CD4-positive, alpha-beta T cell (primary cell): ENCODE measurements at regions not wholly inside any gene's neighbourhood (a gene's known extent, or its start where the extent isn't known, plus 50 kb on each side); places are given as distances from the start of the nearest gene placed in this dataset.

ENCODE experiments used
- ATAC-seq: fragments of 200-7000 bp; cut with Tn5 transposase; one replicate; pipeline ENCODE4 v1.10.0; 2022; ENCODE audit warnings: mild to moderate bottlenecking; ENCODE audit not compliant: poor library complexity
- CTCF ChIA-PET: fragments of 350-600 bp; sonication (Branson Sonifier 250); formaldehyde crosslinking; loops from one replicate; lab custom pipeline; 2021; ENCODE audit warnings: antibody characterized with exemption, inconsistent platforms; lab: Charles Lee
- POLR2A ChIA-PET: fragments of 350-600 bp; sonication (Branson Sonifier 250); formaldehyde crosslinking; loops from one replicate; lab custom pipeline; 2021; ENCODE audit warnings: antibody characterized with exemption, inconsistent platforms; lab: Charles Lee
- DNase-seq, 14 experiments: peaks; one replicate each; pipeline ENCODE4 v3.0.0-alpha.2; 2013 to 2020; ENCODE audit warnings: mixed read lengths in 2 of 14
- H3K27ac ChIP-seq, 2 donors: one replicate each; pipeline versions ENCODE4 v1.5.1 to v1.7.0; 2013; ENCODE audit warnings: low read length in 2 of 2, low read depth in 1 of 2, mild to moderate bottlenecking in 1 of 2
- H3K27me3 ChIP-seq, 2 experiments: 1 replicate in 1 of 2; 2 replicates in 1 of 2; pipeline versions ENCODE4 v1.6.1 to v1.7.0; 2013; ENCODE audit warnings: low read length in 2 of 2, control low read depth in 1 of 2, mild to moderate bottlenecking in 1 of 2, moderate library complexity in 1 of 2; ENCODE audit not compliant: insufficient read depth in 2 of 2, control insufficient read depth in 1 of 2
- H3K36me3 ChIP-seq: one replicate; pipeline ENCODE4 v1.6.1; 2013; ENCODE audit warnings: low read length, control low read depth; ENCODE audit not compliant: insufficient read depth
- H3K4me1 ChIP-seq: one replicate; pipeline ENCODE4 v1.6.1; 2013; ENCODE audit warnings: low read length, control low read depth; ENCODE audit not compliant: insufficient read depth
- H3K4me3 ChIP-seq: one replicate; pipeline ENCODE4 v1.5.1; 2013; ENCODE audit warnings: mild to moderate bottlenecking, low read length, moderate library complexity
- H3K9me3 ChIP-seq, 2 experiments: 1 replicate in 1 of 2; 2 replicates in 1 of 2; pipeline versions ENCODE4 v1.6.1 to v1.7.0; 2013; ENCODE audit warnings: low read length in 2 of 2, mild to moderate bottlenecking in 2 of 2, control low read depth in 1 of 2, moderate library complexity in 1 of 2; ENCODE audit not compliant: control insufficient read depth in 1 of 2, insufficient read depth in 1 of 2
- H3K27ac Mint-ChIP-seq: one replicate; pipeline ENCODE4 v1.8.0; 2020; ENCODE audit warnings: mixed read lengths
- H3K27me3 Mint-ChIP-seq: one replicate; pipeline ENCODE4 v1.8.0; 2021; ENCODE audit warnings: mixed read lengths
- H3K36me3 Mint-ChIP-seq: one replicate; pipeline ENCODE4 v1.8.0; 2021; ENCODE audit warnings: low read depth, mixed read lengths
- H3K4me1 Mint-ChIP-seq: one replicate; pipeline ENCODE4 v1.8.0; 2021; ENCODE audit warnings: low read depth, mixed read lengths
- H3K4me3 Mint-ChIP-seq: one replicate; pipeline ENCODE4 v1.8.0; 2020; ENCODE audit warnings: mild to moderate bottlenecking, mixed read lengths
- H3K9me3 Mint-ChIP-seq: one replicate; pipeline ENCODE4 v1.8.0; 2020; ENCODE audit warnings: mixed read lengths
- intact Hi-C, 2 experiments: fragments of 100-400 bp; cut with DNase I in 1 of 2; cut with micrococcal nuclease in 1 of 2; formaldehyde crosslinking; loops; one replicate each; pipeline versions ENCODE4 v1.15.1 to v1.9.0; 2023 to 2025; cut with DNase I, micrococcal nuclease
- TF ChIP-seq, protein P1 (sequence below): fragments of 200-600 bp; IDR thresholded peaks from one replicate; pipeline ENCODE4 v1.8.0; 2022; ENCODE audit warnings: antibody characterized with exemption, mild to moderate bottlenecking

DNA sequence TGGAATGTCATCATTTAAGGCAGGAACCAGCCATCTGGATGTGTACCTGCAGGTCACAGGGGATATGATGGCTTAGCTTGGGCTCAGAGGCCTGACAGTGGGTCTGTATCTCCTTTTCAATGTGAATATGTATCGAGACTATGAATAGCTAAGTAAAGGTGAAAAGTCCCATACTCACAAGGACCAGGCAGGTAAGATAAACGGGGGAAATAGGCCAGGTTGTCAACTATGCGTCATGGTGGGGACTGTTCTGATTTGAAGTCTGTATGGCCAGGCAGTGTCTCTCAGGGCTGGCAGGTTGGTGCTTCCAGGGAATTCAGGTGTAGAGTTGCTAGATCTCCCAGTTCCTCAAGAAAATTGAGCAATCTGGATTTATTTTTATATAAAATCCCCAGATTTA is 987.9 kb upstream of the WWC1 start:
- H3K9me3 Mint-ChIP-seq, result no peaks in the 10 kb centered on the region
- TF ChIP-seq, protein P1, sequence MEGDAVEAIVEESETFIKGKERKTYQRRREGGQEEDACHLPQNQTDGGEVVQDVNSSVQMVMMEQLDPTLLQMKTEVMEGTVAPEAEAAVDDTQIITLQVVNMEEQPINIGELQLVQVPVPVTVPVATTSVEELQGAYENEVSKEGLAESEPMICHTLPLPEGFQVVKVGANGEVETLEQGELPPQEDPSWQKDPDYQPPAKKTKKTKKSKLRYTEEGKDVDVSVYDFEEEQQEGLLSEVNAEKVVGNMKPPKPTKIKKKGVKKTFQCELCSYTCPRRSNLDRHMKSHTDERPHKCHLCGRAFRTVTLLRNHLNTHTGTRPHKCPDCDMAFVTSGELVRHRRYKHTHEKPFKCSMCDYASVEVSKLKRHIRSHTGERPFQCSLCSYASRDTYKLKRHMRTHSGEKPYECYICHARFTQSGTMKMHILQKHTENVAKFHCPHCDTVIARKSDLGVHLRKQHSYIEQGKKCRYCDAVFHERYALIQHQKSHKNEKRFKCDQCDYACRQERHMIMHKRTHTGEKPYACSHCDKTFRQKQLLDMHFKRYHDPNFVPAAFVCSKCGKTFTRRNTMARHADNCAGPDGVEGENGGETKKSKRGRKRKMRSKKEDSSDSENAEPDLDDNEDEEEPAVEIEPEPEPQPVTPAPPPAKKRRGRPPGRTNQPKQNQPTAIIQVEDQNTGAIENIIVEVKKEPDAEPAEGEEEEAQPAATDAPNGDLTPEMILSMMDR, result no peak
- intact Hi-C loops, result no loop called here
- no peaks in the 10 kb centered on the region for H3K27me3 Mint-ChIP-seq
- ATAC-seq, result no peak
- H3K27ac Mint-ChIP-seq, result no peak overlapping the region
- H3K9me3 ChIP-seq, result no peaks in the 10 kb centered on the region
- no peaks in the 10 kb centered on the region for H3K4me1 ChIP-seq
- H3K27ac ChIP-seq, result no peak overlapping the region
- no peaks in the 10 kb centered on the region for H3K4me1 Mint-ChIP-seq
- CTCF ChIA-PET, result no interaction called here
- no peak overlapping the region for H3K4me3 Mint-ChIP-seq
- H3K36me3 ChIP-seq, result no peaks in the 10 kb centered on the region
- POLR2A ChIA-PET, result no interaction called here
- H3K27me3 ChIP-seq, result no peaks in the 10 kb centered on the region
- DNase-seq, result no peak
- no peak overlapping the region for H3K4me3 ChIP-seq
- no peaks in the 10 kb centered on the region for H3K36me3 Mint-ChIP-seq

GRCh38 chr5:167304834-167305469 is 986.5 kb upstream of the WWC1 start:
- Mint-ChIP-seq H3K4me3 (no peak overlapping the region), H3K36me3 (no peaks in the 10 kb centered on the region), H3K27me3 (no peaks in the 10 kb centered on the region), H3K4me1 (no peaks in the 10 kb centered on the region), H3K27ac (no peak overlapping the region), H3K9me3 (no peaks in the 10 kb centered on the region)
- H3K4me1 ChIP-seq, result no peaks in the 10 kb centered on the region
- intact Hi-C loops, result no loop called here
- DNase-seq (no peak), ATAC-seq (no peak)
- H3K27me3 ChIP-seq, result no peaks in the 10 kb centered on the region
- TF ChIP-seq, protein P1, result no peak
- no peak overlapping the region for H3K27ac ChIP-seq
- ChIA-PET CTCF (no interaction called here), POLR2A (no interaction called here)
- H3K36me3 ChIP-seq, result no peaks in the 10 kb centered on the region
- no peaks in the 10 kb centered on the region for H3K9me3 ChIP-seq
- H3K4me3 ChIP-seq, result no peak overlapping the region

DNA sequence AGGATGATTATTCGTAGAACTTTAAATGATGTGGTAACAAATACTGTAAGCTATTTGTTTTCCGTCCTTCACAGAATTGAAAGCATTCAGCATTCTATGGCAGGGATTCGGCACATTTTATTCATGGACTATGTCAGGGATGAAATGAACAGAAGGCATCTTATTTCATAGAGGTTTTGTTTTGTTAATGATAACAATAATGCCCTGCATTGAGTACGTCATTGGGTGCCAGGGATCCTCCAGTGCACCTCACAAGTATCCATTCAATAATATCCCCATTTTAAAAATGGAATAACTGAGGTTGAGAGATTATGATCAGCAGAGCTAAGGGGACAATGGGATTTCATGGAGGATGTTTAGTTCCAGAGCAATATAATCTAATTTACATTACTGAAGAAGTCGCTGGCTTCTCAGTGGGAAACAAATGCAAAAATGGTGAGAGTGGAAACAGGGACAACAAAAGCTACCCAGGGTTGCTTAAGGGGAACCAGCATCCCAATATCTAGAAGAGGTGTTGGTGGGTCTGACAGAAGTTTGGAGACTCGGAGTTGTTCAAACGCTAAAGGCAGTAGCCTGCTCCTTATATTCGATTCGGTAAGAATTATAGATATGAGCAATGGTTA is 985.7 kb upstream of the WWC1 start:
- Mint-ChIP-seq H3K27me3 (no peaks in the 10 kb centered on the region), H3K36me3 (no peaks in the 10 kb centered on the region), H3K9me3 (no peaks in the 10 kb centered on the region), H3K4me1 (no peaks in the 10 kb centered on the region), H3K4me3 (no peak overlapping the region), H3K27ac (no peak overlapping the region)
- intact Hi-C loops, result no loop called here
- DNase-seq (no peak), ATAC-seq (no peak)
- Histone ChIP-seq H3K4me1 (no peaks in the 10 kb centered on the region), H3K9me3 (no peaks in the 10 kb centered on the region), H3K27ac (no peak overlapping the region), H3K36me3 (no peaks in the 10 kb centered on the region), H3K27me3 (no peaks in the 10 kb centered on the region), H3K4me3 (no peak overlapping the region)
- TF ChIP-seq, protein P1, result no peak
- CTCF ChIA-PET, result no interaction called here
- POLR2A ChIA-PET, result no interaction called here
